ENCODE measurements at regions not wholly inside any gene's neighbourhood (a gene's known extent, or its start where the extent isn't known, plus 50 kb on each side); places are given as distances from the start of the nearest gene placed in this dataset.
A peak's percentile ranks its signal among the peaks of the same experiment; 100 is the strongest.

DNA sequence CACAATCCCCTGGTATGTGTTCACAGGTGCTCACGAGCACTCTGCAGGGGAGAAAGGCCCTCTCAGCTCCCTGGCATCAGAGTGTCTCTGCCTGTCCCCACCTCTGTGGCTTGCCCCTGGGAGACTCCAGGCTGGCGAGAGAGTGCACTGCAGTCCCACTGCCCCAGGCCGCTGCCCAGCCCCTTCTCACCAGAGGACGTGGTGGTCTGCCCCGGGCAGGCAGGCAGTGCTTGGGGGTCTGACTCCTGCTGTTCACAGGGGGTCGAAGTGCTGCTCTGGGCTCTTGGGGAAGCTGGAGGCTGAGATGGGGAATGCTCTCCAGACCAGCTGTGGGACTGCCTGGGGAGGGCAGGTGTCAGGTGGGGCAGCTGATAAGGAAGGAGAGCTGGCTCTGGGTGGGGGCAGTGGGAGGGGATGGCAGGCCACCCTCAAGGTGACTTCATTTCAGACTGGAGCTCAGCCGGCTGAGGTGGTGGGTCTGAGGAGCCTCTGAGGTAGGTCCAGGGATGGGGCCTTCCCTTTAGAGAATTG lies 151.0 kb upstream of the B3GAT1 start:
- no peak for DNase-seq

DNA sequence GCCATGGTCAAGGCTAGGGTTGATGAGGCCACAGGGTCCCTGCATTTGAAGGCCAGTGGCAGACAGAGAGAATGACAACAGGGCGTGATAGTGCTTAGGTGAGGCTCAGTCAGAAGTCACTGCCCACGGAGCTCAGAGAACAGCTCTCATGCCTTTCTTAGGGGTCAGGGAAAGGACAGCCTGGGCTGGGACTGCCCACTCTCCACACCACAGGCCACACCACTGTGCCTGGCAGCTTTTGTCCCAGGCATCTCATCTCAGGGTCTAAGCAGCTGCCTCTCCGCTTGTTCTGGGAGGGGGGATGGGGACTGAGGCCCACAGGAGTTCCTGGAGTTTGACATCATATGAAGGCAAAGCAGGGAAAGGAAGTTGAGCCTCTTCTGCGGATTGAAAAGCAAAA lies 150.2 kb upstream of the B3GAT1 start:
- no peak for DNase-seq

DNA sequence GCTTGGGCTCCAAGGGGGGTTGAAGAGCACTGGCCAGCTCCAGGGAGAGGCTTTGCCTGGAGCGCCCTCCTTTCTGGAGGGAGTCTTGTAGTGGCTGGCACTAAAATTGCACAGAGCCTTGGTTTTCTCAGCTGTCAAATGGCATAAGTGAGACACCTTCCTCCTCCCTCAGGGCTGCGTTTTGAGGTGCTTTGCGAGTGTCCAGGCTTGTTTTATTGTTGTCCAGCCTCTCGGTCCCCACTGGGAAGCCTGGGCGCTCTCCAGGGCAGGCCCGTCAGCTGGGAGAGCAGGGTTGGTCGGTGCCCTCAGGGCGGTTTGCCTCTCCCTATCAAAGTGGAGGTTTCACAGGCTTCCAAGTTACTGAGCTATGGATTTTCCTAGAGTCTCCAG lies 149.3 kb upstream of the B3GAT1 start:
- DNase-seq: no peak

DNA sequence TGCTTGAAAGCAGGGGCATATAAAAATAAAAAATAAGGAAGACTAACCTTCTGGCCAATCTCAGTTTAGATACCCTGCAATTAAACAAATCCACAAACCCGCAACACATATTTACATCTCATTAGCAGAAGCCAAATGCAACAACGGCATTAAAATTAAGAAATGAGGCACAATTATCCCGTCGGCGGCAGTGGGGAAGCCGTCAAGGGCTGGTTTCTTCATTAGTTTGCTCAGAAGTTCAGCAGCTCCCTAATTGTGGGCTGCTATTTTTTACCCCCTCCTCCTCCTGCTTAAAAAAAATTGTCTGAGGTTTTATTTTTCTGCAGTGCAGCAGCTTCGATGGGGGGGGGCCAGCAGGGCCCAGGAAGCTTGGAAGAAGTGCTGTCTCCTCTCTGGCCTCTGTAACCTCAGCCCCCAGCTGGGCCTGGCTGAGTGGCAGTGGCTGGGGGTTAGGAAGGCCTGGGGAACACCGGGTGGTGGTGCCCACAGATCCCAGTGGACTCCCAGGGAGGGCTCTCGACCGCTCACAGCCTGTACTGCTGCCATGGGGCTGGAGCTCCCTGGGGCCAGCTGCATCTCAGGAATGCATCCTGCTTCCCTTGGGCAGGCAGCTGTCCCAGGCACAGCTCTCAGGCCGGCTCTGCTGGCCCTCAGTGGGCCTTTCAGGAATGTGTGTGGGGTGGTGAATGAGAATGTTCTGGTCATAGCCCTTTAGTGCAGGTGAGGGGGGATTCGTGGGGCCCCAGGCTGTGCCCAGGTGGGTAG lies 148.7 kb upstream of the B3GAT1 start:
- peak; percentile 17 for DNase-seq

DNA sequence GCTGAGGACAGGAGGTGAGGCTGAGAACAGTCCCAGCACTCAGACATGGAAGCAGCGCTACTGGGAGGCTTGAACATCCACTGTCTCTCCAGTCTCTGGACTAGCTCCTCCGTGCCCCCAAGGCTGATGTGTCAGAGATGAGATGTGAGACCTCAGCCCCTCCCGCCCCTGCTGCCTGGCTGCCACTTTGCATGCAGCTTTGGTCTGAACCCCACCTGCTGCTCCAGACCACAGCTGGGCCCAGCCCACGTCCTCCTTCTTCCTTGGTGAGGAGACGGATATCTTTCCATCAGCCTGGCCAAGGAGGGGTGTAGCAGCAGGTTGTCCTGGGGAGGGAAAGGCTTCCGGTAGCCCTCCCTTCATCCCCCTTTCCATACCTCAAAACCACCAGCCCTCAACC lies 148.0 kb upstream of the B3GAT1 start:
- DNase-seq: no peak

DNA sequence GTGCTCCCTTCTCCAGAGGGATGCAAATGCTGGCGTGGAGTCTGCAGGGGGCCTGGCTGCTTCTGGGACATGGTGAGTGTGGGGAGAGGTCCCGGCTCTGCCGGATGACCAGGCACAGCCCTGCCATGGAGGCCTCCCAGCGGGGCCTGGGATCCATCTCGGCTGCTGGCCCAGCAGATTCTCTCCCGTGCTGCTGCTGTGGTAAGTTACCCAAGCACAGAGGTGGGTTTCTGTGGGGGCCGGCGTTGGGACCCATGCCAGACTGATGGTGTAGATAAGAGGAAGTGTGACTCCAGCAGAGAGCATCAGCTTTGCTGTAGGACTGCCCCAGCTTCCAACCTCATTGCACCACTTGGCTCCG lies 147.5 kb upstream of the B3GAT1 start:
- no peak for DNase-seq

DNA sequence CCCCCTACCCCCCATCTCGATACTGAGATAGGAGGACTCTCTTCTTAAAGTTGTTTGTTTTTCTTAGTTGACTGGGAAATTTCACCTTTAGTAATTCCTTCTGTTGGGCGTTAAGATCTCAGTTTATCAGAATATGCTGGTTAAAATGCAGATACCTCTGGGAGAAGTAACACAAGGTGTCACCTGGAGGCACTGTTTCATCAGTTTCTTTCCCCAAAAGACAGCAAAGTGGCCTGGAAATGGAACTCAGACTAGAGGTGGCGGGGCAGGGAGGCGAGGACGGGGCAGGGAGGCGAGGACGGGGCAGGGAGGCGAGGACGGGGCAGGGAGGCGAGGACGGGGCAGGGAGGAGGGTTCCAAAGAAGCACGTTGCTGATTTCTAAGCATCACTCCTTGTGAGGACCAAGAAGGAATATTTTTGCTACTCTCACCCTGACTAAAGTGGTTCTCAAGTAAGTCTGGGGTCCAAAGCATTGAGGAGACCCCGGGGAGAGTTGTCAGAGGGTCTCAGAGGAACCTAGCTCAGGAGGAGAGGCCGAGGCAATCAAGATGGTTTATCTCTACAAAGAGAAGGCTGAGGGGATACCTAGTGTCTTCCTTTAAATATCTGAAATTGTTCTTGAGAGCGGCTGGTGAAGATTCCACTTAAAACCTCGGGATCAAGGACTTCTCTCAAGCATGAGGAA lies 147.0 kb upstream of the B3GAT1 start:
- DNase-seq: no peak

DNA sequence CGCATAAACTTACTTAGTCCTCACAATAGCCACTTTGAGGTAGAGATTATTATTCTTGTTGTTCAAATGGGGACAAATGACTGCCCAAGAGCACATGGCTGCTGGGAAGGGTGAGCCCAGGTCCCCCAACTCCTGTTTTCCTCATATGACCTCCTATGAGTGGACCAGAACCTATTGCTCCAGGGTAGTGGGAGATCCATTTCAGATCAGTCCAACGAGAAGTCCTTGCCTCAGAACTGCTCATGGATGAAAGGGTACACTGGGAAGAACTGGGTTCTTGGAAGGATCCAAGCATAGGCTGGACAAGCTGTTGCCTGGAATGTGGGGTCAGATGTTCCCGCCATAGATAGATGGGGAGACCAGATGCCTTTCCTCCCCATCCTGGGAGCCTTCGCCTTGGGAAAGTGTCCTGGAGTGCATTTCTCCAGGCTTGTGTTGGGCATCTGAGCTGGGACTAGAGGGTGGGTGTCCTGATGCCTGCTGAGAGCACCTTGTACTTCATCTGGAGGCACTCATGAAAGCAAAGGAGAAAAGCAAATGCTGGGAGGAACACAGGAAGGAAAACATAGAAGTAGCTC lies 146.3 kb upstream of the B3GAT1 start:
- no peak for DNase-seq

DNA sequence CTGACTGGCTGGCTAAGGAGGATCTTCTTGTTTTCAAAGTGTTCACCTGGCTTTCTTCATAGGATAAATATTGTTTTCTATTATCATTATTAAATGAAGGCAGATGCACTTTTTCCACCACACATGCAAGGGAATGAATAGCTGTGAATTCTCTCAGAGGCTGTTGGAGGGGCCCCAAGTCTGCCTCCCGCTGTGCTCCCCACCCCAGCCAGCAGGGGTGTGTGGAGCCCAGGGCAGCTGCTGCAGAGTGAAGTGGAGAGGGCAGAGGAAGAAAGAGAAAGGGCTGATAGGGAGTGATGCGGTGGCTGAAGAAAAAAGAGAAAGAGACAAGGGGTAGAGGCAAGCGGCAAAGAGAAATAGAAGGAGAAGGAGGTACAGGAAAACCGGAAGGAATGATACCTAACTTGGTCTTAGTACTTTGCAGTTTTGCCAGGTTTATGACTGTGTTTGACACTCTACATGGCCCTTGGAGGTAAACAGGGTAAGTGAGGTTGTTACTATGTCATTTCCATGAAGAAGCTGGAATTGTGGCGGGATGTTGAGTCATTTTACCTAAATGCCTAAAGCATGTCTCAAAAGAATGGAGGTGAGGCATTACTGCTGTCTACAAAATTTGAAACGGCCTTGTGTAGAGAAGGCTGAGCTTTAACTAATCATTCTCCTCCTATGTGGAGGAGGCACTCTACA lies 145.7 kb upstream of the B3GAT1 start:
- DNase-seq: no peak

DNA sequence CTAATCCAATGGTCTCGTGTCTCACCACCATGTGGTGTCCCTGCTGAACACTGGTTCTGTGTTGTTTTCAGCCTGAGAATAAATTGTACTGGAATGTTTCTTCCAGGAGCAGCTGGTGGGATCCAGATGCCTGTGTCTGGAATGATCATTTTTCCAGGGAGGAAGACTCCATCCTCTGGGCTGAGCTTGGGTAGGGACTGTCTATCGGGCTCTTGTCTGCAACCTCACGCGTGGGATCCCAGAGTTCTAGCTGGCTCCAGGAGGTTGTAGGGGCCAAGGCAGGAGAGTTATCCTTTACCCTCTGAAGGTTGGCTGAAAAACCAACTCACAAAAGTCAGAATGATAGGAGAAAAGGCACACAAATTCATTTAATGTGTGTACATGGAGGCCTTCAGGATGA lies 144.1 kb upstream of the B3GAT1 start:
- DNase-seq: no peak

DNA sequence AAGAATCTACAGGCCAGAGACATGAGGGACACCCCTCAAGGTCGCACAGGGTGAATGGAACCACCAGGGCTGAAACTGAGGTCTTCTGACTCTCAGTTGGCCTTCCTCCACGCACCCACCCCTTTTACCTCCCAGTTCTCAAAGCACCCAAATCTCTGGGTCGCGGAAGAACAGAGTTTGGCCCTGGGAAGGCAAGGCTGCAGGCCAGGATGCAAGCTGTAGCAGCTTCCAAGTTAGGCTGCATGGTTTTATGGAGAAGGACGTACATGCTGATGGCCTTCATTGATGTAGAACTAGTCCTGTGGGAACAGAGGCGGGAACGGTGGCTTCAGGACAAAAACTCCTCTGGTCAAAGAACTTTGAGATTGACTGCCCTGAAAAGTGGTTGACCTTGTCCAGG lies 143.5 kb upstream of the B3GAT1 start:
- DNase-seq: no peak

DNA sequence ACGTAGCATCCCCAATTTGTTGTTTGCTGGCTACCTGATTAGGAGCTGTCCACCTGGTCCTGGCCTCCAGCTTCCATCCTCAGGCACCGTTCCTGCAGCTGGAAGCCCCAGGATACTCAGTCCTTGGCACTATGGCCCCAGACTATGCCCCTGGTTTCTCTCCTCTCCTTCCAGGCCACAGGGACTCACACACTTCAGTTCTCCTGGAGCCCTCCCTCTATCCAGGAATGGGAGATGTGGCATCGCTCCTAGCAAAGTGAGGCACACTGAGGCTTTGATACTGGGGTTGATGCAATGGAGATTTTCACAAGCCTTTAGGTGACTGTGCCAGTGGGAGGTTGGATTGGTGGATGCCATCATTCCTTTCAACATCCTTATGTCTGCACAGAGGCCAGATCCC lies 142.8 kb upstream of the B3GAT1 start:
- no peak for DNase-seq

DNA sequence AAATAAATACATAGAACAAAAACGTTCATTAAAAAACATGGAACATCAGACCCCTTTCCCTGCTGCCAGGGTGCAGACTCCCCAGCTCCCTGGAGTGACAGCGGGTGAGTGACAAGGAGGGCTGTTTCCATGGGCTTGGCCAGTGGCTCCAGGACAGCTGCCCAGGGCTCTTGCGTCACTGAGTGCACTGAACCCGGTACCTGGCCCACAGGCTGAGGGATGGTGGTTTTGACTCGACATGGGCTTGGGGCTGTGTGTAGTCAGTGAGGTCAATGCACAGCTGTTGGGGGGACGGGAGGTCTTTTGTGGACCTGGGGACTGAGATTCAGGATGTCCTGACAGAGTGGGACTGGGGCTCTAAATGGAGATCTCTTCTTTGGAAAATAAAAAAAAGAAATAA lies 142.1 kb upstream of the B3GAT1 start:
- DNase-seq: no peak

DNA sequence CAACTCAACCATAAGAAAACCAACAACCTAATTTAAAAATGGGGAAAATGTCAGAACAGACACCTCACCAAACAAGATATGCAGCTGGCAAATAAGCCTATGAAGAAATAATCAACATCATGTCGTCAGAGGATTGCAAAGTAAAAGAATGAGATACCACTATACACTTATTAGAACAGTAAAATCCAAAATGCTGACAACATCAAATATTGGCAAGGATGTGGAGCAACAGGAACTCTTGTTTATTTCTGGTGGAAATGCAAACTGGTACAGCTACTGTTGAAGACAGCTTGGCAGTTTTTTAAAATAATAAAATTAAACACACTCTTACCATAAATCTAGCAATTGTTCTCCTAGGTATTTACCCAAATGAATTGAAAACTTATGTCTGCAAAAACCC lies 140.7 kb upstream of the B3GAT1 start:
- DNase-seq: no peak

DNA sequence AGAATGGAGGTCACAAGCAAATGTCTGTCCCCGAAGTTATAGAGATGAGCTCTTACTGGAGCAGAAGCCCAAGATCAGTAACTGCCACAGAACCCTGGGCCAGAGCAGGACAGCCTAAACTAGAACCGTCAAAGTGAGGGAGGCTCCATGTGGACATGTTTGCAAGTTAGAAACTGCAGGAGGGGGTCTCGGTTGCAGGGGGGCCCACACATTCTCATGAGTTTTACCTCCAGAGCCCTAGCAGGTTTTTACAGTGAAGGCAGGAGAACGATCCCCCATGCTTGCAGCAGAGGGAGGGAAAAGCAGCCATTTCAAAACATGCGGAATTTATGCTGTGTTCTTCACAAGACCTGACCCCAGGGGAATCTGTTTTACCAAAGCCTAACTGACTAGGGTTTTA lies 133.5 kb upstream of the B3GAT1 start:
- no peak for DNase-seq

DNA sequence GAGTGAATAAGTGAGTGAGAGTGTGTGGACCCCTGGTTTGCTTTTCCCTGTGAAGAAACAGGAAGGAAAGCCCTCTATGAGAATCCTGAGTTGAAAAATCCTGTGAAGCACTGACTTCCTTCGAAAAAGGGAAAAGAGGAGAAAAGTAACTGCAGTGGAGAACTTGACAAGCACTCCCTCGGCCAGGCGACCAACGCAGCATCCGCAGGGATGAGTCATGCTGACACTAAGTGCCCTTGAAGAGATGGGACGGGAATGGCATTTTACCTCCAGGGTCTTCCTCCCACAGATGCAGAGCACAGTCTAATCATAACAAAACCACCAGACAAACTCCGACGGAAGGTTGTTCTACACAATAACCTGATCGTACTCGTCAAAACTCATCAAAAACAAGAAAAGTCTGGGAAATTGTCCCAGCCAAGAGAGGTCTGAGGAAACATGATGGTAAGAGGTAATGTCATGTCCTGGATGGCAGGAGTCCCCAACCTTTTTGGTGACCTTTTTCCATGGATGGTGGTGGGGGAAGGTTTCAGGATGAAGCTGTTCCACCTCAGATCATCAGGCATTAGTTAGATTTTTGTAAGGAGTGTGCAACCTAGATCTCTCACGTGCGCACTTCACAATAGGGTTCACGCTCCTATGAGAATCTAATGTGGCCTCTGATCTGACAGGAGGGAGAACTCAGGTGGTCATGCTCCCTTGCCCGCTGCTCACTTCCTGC lies 132.2 kb upstream of the B3GAT1 start:
- DNase-seq: no peak

DNA sequence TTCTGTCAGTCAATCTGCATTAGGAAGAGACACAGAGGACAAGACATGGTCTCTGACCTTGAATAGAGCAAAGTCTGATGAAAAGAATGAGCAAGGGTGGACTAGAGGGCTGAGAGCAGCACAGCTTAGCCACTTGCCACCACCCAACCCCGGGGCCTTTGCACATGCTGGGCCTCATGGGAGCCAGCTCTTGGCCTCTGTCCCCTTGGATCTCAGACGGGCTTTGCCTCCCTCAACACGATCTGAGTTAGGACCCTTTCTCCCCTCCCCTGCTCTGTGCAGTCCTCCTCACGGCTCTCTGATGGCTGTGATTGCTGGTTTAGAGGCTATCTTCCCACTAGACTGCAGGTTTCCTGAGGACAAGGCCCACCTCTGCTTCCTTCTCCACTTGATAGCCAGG lies 131.6 kb upstream of the B3GAT1 start:
- no peak for DNase-seq

DNA sequence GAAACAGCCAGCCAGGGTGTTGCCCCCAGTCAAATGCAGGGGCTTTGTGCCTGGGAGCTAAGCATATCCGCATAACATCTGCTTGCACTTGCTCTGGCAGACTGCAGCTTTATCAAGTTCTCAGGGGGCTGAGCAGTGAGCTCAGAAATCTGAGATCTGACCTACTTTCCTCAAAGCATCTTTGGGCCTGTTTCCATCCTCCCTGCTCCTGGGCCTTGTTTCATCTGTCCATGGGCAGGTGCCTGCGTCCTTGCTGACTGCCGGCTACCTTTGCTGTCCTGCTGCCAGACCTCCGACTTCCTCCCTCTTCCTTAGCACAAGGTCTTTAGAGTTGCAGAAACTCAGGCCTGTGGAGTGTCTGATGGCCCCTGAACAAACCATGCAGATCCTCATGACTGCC lies 131.2 kb upstream of the B3GAT1 start:
- DNase-seq: no peak

DNA sequence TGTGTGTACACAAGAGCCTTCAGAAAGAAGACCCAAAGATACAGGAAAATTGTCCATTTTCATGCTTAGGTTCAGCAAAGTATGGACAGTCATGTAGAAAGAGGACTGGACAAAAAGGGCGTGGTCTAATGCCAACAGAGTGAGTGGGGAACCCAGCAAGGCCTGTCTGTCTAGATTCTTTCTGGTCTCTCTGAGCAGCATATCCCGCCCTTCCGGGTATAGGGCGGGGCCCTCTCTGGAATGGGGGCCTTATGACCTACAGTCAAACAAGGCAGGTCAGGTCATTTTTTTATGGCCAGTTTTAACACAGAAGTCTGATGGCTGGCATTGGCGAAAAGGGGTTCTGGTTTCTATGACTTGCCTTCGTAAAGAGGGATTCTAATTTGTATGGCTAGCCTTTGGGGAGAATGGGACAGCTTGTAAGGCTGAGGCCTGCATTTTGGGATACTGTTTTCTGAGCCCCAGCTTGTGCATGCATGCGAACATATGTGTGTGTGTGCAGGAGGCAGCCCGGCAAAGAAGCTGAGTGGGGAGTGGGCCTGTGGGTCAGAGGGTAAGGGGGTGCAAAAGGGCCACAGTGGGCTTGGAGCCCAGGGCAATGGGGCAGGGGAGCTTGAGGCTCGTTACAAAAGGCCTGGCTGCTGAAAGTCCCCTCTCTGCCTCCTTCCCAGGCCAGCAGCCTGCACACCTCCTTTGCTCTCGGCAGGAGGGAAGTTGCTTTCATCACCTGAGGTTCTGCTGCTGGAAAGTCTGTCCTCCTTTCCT lies 130.5 kb upstream of the B3GAT1 start:
- DNase-seq: no peak

DNA sequence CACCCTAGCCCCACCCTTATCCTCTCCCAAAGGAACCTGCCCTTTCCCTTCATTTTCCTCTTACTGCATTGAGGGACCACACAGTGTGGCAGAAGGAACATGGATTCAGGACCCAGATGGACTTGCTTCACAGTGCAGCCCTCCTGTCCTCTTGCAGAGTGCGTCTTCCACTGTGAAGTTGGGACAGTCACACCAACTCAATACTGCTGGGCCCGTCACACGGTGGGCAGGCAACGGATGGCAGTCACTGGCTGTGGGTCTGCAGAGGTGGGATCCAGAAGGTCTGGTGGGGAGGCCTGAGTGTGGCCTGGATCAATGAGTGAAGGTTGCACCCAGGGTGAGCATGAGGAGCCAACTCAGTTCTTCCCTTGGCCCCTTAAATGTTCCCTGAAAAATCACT lies 129.9 kb upstream of the B3GAT1 start:
- no peak for DNase-seq

DNA sequence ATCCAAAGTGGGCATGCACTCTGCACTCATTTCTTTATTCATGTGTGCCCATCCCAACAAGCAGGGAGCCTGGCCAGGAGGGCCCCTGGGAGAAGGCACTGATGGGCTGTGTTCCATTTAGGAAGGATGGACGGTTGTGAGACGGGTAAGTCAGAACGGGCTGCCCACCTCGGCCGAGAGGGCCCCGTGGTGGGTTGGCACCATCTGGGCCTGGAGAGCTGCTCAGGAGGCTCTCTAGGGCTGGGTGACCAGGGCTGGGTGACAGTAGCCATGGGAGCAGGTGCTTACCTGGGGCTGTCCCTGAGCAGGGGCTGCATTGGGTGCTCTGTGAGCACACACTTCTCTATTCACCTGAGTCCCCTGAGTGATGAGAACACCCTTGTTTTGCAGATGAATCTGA lies 129.3 kb upstream of the B3GAT1 start:
- no peak for DNase-seq

DNA sequence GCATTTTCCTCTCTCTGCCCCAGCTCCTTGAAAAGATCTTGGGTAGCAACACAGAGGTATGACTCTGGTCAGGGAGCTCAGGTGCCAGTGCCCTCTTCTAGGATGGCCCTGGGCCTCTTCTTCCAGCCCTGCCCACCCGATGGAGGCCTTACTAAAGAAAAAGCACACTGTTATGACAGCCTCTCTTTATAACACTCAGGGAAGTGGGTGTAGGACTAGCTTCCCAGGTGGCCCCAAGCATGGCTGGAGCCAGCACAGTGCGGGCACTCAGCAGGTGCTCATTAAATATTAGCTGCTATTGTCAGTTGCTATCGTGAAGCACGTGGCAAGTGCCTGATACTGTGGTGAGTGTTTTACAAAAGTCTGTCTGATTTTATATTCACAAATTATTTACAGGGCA lies 127.2 kb upstream of the B3GAT1 start:
- no peak for DNase-seq
